ENCODE measurements at regions not wholly inside any gene's neighbourhood (a gene's known extent, or its start where the extent isn't known, plus 50 kb on each side); places are given as distances from the start of the nearest gene placed in this dataset.

DNA sequence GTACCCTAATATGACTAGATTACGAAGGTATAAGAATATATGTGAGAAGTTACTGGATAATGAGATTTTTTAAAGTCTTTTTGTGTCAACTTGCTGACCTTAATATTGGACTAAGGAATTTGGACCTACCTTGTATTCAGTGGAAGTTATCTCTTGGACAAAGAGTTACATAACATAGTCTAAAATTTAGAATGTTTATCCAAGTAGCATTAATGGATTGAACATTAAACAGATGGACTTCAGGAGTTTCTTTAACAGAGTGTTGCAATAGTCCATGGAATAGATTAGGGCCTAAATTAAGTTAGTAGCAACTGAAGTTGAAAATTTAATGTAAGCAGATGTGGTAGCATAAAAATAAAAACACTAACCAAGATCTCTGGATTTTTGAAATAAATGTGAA lies 266.4 kb downstream of the PYDC2 start:
- Histone ChIP-seq H4K8ac (ENCODE audit: low read depth, low read length) (no peak overlapping the region), H2BK120ac (ENCODE audit: low read depth, low read length) (no peak overlapping the region), H2AFZ (ENCODE audit: low read length) (no peak overlapping the region), H3K9ac (ENCODE audit: low read depth, low read length, poor library complexity) (no peak overlapping the region), H4K91ac (ENCODE audit: low read depth, low read length, poor library complexity) (no peak overlapping the region), H2BK15ac (ENCODE audit: low read length) (no peak overlapping the region), H3K4me2 (ENCODE audit: insufficient read depth, low read length, poor library complexity, severe bottlenecking) (no peak overlapping the region), H3K27ac (replicated peaks; ENCODE audit: low read length) (no peak overlapping the region), H3K18ac (ENCODE audit: low read length) (no peak overlapping the region), H3K79me1 (ENCODE audit: low read depth, low read length) (no peaks in the 10 kb centered on the region), H2BK5ac (ENCODE audit: low read length) (no peak overlapping the region), H2BK12ac (ENCODE audit: low read length) (no peak overlapping the region), H3K27me3 (ENCODE audit: control insufficient read depth in 3 of 3, insufficient read depth in 3 of 3, low read depth in 1 of 3, low read length in 3 of 3) (no peaks in the 10 kb centered on the region), H3K4ac (ENCODE audit: low read length) (no peak overlapping the region), H3K4me1 (ENCODE audit: control insufficient read depth in 2 of 2, insufficient read depth in 1 of 2, low read depth in 1 of 2, low read length in 2 of 2) (no peaks in the 10 kb centered on the region), H3K14ac (ENCODE audit: low read length) (no peak overlapping the region), H3K4me3 (ENCODE audit: low read length in 2 of 2) (no peak overlapping the region), H3K9me3 (replicated peaks in 1 of 2; ENCODE audit: control insufficient read depth in 2 of 2, insufficient read depth in 1 of 2, low read depth in 1 of 2, low read length in 2 of 2) (no peaks in the 10 kb centered on the region), H2AK5ac (ENCODE audit: low read depth, low read length) (no peak overlapping the region), H3K23ac (ENCODE audit: low read depth, low read length, poor library complexity) (no peak overlapping the region), H3K36me3 (replicated peaks in 1 of 2; ENCODE audit: control insufficient read depth in 2 of 2, insufficient read depth in 2 of 2, low read length in 2 of 2) (no peaks in the 10 kb centered on the region)
- no CpG with 5 or more reads among the region's 1 CpG for WGBS, 2 donors (ENCODE audit: extremely low coverage in 2 of 2, insufficient read length in 2 of 2, insufficient replicate concordance in 1 of 2)
- no peak for DNase-seq (ENCODE audit: low spot score)

DNA sequence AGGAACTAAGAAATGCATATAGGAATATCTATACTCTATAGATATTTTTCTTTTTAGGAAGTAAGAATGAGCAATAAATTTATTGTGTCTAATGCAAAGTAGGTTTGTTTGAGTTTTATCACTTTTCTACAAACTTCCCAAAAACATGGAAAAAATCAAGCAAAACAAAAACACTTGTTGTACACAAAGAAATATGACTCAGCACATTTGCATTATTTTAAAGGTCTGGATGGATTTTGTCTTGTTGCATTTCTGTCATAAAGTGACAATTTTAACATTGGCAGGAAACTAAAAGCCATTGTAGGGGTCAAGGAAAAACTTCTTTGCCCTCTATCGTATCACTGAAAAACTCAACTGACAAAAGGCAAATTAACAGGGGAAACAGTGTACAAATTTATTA lies 267.2 kb downstream of the PYDC2 start:
- no peak overlapping the region for H2BK15ac ChIP-seq (ENCODE audit: low read length)
- H3K23ac ChIP-seq (ENCODE audit: low read depth, low read length, poor library complexity): no peak overlapping the region
- no peaks in the 10 kb centered on the region for H3K36me3 ChIP-seq (replicated peaks in 1 of 2; ENCODE audit: control insufficient read depth in 2 of 2, insufficient read depth in 2 of 2, low read length in 2 of 2)
- no peaks in the 10 kb centered on the region for H3K9me3 ChIP-seq (replicated peaks in 1 of 2; ENCODE audit: control insufficient read depth in 2 of 2, insufficient read depth in 1 of 2, low read depth in 1 of 2, low read length in 2 of 2)
- no peak overlapping the region for H3K9ac ChIP-seq (ENCODE audit: low read depth, low read length, poor library complexity)
- H2AK5ac ChIP-seq (ENCODE audit: low read depth, low read length): no peak overlapping the region
- no peak overlapping the region for H3K14ac ChIP-seq (ENCODE audit: low read length)
- H2BK12ac ChIP-seq (ENCODE audit: low read length): no peak overlapping the region
- no peak for DNase-seq (ENCODE audit: low spot score)
- no peak overlapping the region for H4K8ac ChIP-seq (ENCODE audit: low read depth, low read length)
- H3K27ac ChIP-seq (replicated peaks; ENCODE audit: low read length): no peak overlapping the region
- no peaks in the 10 kb centered on the region for H3K27me3 ChIP-seq (ENCODE audit: control insufficient read depth in 3 of 3, insufficient read depth in 3 of 3, low read depth in 1 of 3, low read length in 3 of 3)
- H3K79me1 ChIP-seq (ENCODE audit: low read depth, low read length): no peaks in the 10 kb centered on the region
- WGBS, 2 donors (ENCODE audit: extremely low coverage in 2 of 2, insufficient read length in 2 of 2, insufficient replicate concordance in 1 of 2): no CpG with 5 or more reads among the region's 1 CpG
- H3K4me3 ChIP-seq (ENCODE audit: low read length in 2 of 2): no peak overlapping the region
- no peak overlapping the region for H4K91ac ChIP-seq (ENCODE audit: low read depth, low read length, poor library complexity)
- H2BK5ac ChIP-seq (ENCODE audit: low read length): no peak overlapping the region
- H2BK120ac ChIP-seq (ENCODE audit: low read depth, low read length): no peak overlapping the region
- no peak overlapping the region for H3K4me2 ChIP-seq (ENCODE audit: insufficient read depth, low read length, poor library complexity, severe bottlenecking)
- H3K4ac ChIP-seq (ENCODE audit: low read length): no peak overlapping the region
- no peak overlapping the region for H2AFZ ChIP-seq (ENCODE audit: low read length)
- H3K4me1 ChIP-seq (ENCODE audit: control insufficient read depth in 2 of 2, insufficient read depth in 1 of 2, low read depth in 1 of 2, low read length in 2 of 2): no peaks in the 10 kb centered on the region
- H3K18ac ChIP-seq (ENCODE audit: low read length): no peak overlapping the region

DNA sequence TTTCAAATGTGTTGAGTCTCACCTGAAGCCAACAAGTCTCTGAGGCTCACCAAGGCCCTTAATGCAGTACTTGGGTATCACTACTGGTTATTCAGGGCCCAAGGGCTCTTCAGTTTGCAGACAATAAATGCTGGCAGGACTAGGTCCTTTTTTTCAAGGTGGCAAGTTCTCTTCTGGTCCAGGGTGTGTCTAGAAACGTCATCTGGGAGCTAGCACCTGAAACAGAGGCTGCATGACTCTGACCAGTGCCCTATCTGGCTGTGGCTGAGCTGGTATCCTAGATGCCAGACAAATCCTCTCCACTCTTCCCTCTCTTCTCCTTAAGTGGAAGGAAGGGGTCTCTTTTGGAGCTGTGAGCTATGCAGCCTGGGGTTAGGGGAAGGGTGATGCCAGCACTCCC lies 276.8 kb downstream of the PYDC2 start:
- H3K18ac ChIP-seq (ENCODE audit: low read length): no peak overlapping the region
- no peaks in the 10 kb centered on the region for H3K79me1 ChIP-seq (ENCODE audit: low read depth, low read length)
- no peak overlapping the region for H2AK5ac ChIP-seq (ENCODE audit: low read depth, low read length)
- no peak overlapping the region for H3K4me2 ChIP-seq (ENCODE audit: insufficient read depth, low read length, poor library complexity, severe bottlenecking)
- no peak overlapping the region for H2AFZ ChIP-seq (ENCODE audit: low read length)
- WGBS, 2 donors (ENCODE audit: extremely low coverage in 2 of 2, insufficient read length in 2 of 2, insufficient replicate concordance in 1 of 2): no CpG with 5 or more reads among the region's 1 CpG
- H2BK120ac ChIP-seq (ENCODE audit: low read depth, low read length): no peak overlapping the region
- no peak overlapping the region for H3K4ac ChIP-seq (ENCODE audit: low read length)
- H3K14ac ChIP-seq (ENCODE audit: low read length): no peak overlapping the region
- no peak overlapping the region for H2BK5ac ChIP-seq (ENCODE audit: low read length)
- no peak overlapping the region for H2BK15ac ChIP-seq (ENCODE audit: low read length)
- no peak overlapping the region for H4K91ac ChIP-seq (ENCODE audit: low read depth, low read length, poor library complexity)
- no peak overlapping the region for H3K23ac ChIP-seq (ENCODE audit: low read depth, low read length, poor library complexity)
- peaks cover 0 to 3% of the 10 kb centered on the region in 2 donors for H3K9me3 ChIP-seq (replicated peaks in 1 of 2; ENCODE audit: control insufficient read depth in 2 of 2, insufficient read depth in 1 of 2, low read depth in 1 of 2, low read length in 2 of 2)
- no peak overlapping the region for H3K27ac ChIP-seq (replicated peaks; ENCODE audit: low read length)
- no peaks in the 10 kb centered on the region for H3K4me1 ChIP-seq (ENCODE audit: control insufficient read depth in 2 of 2, insufficient read depth in 1 of 2, low read depth in 1 of 2, low read length in 2 of 2)
- H4K8ac ChIP-seq (ENCODE audit: low read depth, low read length): no peak overlapping the region
- no peak for DNase-seq (ENCODE audit: low spot score)
- no peaks in the 10 kb centered on the region for H3K36me3 ChIP-seq (replicated peaks in 1 of 2; ENCODE audit: control insufficient read depth in 2 of 2, insufficient read depth in 2 of 2, low read length in 2 of 2)
- no peak overlapping the region for H2BK12ac ChIP-seq (ENCODE audit: low read length)
- no peak overlapping the region for H3K4me3 ChIP-seq (ENCODE audit: low read length in 2 of 2)
- H3K27me3 ChIP-seq (ENCODE audit: control insufficient read depth in 3 of 3, insufficient read depth in 3 of 3, low read depth in 1 of 3, low read length in 3 of 3): no peaks in the 10 kb centered on the region
- H3K9ac ChIP-seq (ENCODE audit: low read depth, low read length, poor library complexity): no peak overlapping the region

DNA sequence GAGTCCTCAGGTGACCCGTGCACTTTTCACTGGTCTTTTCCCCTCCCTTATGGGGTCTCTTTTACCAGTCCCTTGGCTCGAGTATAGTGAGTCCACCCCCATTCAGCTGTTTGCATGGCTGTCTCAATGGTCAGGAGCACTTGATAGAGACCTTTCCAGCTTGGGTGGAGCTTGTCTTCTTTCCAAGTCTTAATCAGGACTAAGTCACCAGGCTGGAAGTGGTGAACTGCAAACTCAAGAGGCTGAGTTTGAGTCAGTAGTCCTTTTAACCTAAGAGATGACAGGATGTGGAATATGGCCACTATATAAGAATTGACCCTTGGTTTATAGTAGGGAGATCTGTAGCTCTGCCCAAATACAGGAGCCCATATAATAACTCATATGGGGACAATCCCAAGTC lies 279.7 kb downstream of the PYDC2 start:
- no peaks in the 10 kb centered on the region for H3K79me1 ChIP-seq (ENCODE audit: low read depth, low read length)
- no peak overlapping the region for H3K27ac ChIP-seq (replicated peaks; ENCODE audit: low read length)
- no peaks in the 10 kb centered on the region for H3K36me3 ChIP-seq (replicated peaks in 1 of 2; ENCODE audit: control insufficient read depth in 2 of 2, insufficient read depth in 2 of 2, low read length in 2 of 2)
- H3K4me2 ChIP-seq (ENCODE audit: insufficient read depth, low read length, poor library complexity, severe bottlenecking): no peak overlapping the region
- H3K9me3 ChIP-seq (replicated peaks in 1 of 2; ENCODE audit: control insufficient read depth in 2 of 2, insufficient read depth in 1 of 2, low read depth in 1 of 2, low read length in 2 of 2): peaks cover 0 to 3% of the 10 kb centered on the region in 2 donors
- no peak overlapping the region for H3K9ac ChIP-seq (ENCODE audit: low read depth, low read length, poor library complexity)
- no CpG with 5 or more reads among the region's 2 CpGs for WGBS, 2 donors (ENCODE audit: extremely low coverage in 2 of 2, insufficient read length in 2 of 2, insufficient replicate concordance in 1 of 2)
- no peaks in the 10 kb centered on the region for H3K4me1 ChIP-seq (ENCODE audit: control insufficient read depth in 2 of 2, insufficient read depth in 1 of 2, low read depth in 1 of 2, low read length in 2 of 2)
- no peak overlapping the region for H2BK15ac ChIP-seq (ENCODE audit: low read length)
- H2BK12ac ChIP-seq (ENCODE audit: low read length): no peak overlapping the region
- no peak overlapping the region for H3K4ac ChIP-seq (ENCODE audit: low read length)
- no peak overlapping the region for H2BK5ac ChIP-seq (ENCODE audit: low read length)
- no peak overlapping the region for H3K23ac ChIP-seq (ENCODE audit: low read depth, low read length, poor library complexity)
- no peak overlapping the region for H2AK5ac ChIP-seq (ENCODE audit: low read depth, low read length)
- H3K4me3 ChIP-seq (ENCODE audit: low read length in 2 of 2): no peak overlapping the region
- H4K8ac ChIP-seq (ENCODE audit: low read depth, low read length): no peak overlapping the region
- DNase-seq (ENCODE audit: low spot score): no peak
- H2AFZ ChIP-seq (ENCODE audit: low read length): no peak overlapping the region
- H3K14ac ChIP-seq (ENCODE audit: low read length): no peak overlapping the region
- H2BK120ac ChIP-seq (ENCODE audit: low read depth, low read length): no peak overlapping the region
- no peaks in the 10 kb centered on the region for H3K27me3 ChIP-seq (ENCODE audit: control insufficient read depth in 3 of 3, insufficient read depth in 3 of 3, low read depth in 1 of 3, low read length in 3 of 3)
- no peak overlapping the region for H4K91ac ChIP-seq (ENCODE audit: low read depth, low read length, poor library complexity)
- no peak overlapping the region for H3K18ac ChIP-seq (ENCODE audit: low read length)

All from neuronal stem cell (in vitro differentiated cells).